GM21367 (cell line): ENCODE measurements at regions not wholly inside any gene's neighbourhood (a gene's known extent, or its start where the extent isn't known, plus 50 kb on each side); places are given as distances from the start of the nearest gene placed in this dataset.
"Not testable (repeated sequence)": the region's sequence is repeated elsewhere in the genome, so short reads cannot be mapped to it uniquely, and the experiment has no call there.

Source experiments
- ATAC-seq: cut with Tn5 transposase; IDR thresholded peaks from one replicate; pipeline ENCODE4 v1.9.1; 2021; ENCODE audit not compliant: unreplicated experiment

- no peak for ATAC-seq
These were observed 50.2 kb upstream of the HIVEP1 start for GRCh38 chr6:11961923-11962322.

- no peak for ATAC-seq
These were observed 51.0 kb upstream of the HIVEP1 start for GRCh38 chr6:11960909-11961779.

GRCh38 chr6:11956781-11957180 lies 55.3 kb upstream of the HIVEP1 start:
- ATAC-seq = no peak

GRCh38 chr6:11953641-11954040 lies 58.5 kb upstream of the HIVEP1 start:
- no peak for ATAC-seq

GRCh38 chr6:11952316-11952715 lies 59.8 kb upstream of the HIVEP1 start:
- no peak for ATAC-seq

GRCh38 chr6:11951868-11952267 lies 60.2 kb upstream of the HIVEP1 start:
- no peak for ATAC-seq

- no peak for ATAC-seq
These were observed 62.0 kb upstream of the HIVEP1 start for GRCh38 chr6:11950109-11950508.

- no peak for ATAC-seq
These were observed 64.5 kb upstream of the HIVEP1 start for GRCh38 chr6:11947575-11947974.

- no peak for ATAC-seq
These were observed 65.0 kb upstream of the HIVEP1 start for GRCh38 chr6:11947063-11947462.

GRCh38 chr6:11944111-11944510 lies 68.0 kb upstream of the HIVEP1 start:
- no peak for ATAC-seq

GRCh38 chr6:11943060-11943459 lies 69.1 kb upstream of the HIVEP1 start:
- no peak for ATAC-seq

- ATAC-seq = no peak
These were observed 69.8 kb upstream of the HIVEP1 start for GRCh38 chr6:11942185-11942864.

- ATAC-seq = not testable (repeated sequence)
These were observed 71.5 kb upstream of the HIVEP1 start for GRCh38 chr6:11940532-11941166.

- ATAC-seq = no peak
These were observed 73.7 kb upstream of the HIVEP1 start for GRCh38 chr6:11938285-11938890.

GRCh38 chr6:11934638-11935037 lies 77.5 kb upstream of the HIVEP1 start:
- no peak for ATAC-seq

GRCh38 chr6:11932892-11933291 lies 79.2 kb upstream of the HIVEP1 start:
- not testable (repeated sequence) for ATAC-seq

GRCh38 chr6:11931296-11932035 lies 80.6 kb upstream of the HIVEP1 start:
- ATAC-seq = no peak

- not testable (repeated sequence) for ATAC-seq
These were observed 81.3 kb upstream of the HIVEP1 start for GRCh38 chr6:11930834-11931233.

GRCh38 chr6:11930240-11930639 lies 81.9 kb upstream of the HIVEP1 start:
- ATAC-seq = no peak

- no peak for ATAC-seq
These were observed 82.8 kb upstream of the HIVEP1 start for GRCh38 chr6:11929241-11929835.
